ENCODE measurements at regions not wholly inside any gene's neighbourhood (a gene's known extent, or its start where the extent isn't known, plus 50 kb on each side); places are given as distances from the start of the nearest gene placed in this dataset.

DNA sequence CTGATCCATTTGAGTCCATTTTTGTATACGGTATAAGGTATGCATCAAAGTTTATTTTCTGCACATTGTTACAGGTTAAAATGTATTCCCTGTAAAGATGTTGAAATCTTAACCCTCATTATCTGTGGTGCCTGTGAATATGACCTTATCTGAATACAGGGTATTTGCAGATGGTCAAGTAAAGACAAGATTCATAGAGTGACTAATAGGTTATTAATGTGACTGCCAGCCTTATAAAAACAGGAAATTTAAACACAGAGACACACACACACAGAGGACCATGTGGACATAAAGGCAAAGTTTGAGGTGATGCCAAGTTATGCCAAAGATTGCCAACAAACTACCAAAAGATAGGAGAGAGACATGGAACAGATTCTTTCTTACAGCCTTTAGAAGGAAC is 347.2 kb upstream of the DCN start:
- TF ChIP-seq POLR2A (IDR thresholded peaks at IDR 0.05), result no peak
- TF ChIP-seq, protein P1, sequence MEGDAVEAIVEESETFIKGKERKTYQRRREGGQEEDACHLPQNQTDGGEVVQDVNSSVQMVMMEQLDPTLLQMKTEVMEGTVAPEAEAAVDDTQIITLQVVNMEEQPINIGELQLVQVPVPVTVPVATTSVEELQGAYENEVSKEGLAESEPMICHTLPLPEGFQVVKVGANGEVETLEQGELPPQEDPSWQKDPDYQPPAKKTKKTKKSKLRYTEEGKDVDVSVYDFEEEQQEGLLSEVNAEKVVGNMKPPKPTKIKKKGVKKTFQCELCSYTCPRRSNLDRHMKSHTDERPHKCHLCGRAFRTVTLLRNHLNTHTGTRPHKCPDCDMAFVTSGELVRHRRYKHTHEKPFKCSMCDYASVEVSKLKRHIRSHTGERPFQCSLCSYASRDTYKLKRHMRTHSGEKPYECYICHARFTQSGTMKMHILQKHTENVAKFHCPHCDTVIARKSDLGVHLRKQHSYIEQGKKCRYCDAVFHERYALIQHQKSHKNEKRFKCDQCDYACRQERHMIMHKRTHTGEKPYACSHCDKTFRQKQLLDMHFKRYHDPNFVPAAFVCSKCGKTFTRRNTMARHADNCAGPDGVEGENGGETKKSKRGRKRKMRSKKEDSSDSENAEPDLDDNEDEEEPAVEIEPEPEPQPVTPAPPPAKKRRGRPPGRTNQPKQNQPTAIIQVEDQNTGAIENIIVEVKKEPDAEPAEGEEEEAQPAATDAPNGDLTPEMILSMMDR (IDR thresholded peaks at IDR 0.05 in 8 of 11, conservative IDR thresholded peaks at IDR 0.05 in 3 of 11), result no peak
